Uterus (tissue), 3 donors: ENCODE measurements at regions not wholly inside any gene's neighbourhood (a gene's known extent, or its start where the extent isn't known, plus 50 kb on each side); places are given as distances from the start of the nearest gene placed in this dataset.

ENCODE experiments used
- DNase-seq, 2 donors: peaks; one replicate each; pipeline ENCODE4 v3.0.0-alpha.2; 2019 to 2020
- H3K27ac ChIP-seq, 2 donors: fragments of 200-600 bp; sonication (generic); 1 replicate in 1 of 2; 2 replicates in 1 of 2; pipeline ENCODE4 v1.5.1; 2016 to 2018
- H3K27me3 ChIP-seq, 2 donors: fragments of 200-600 bp; sonication (generic); one replicate each; pipeline ENCODE4 v1.5.1; 2018 to 2019; ENCODE audit warnings: control low read depth in 1 of 2
- H3K36me3 ChIP-seq, 2 donors: fragments of 200-600 bp; sonication (generic); one replicate each; pipeline ENCODE4 v1.5.1; 2019; ENCODE audit warnings: control low read depth in 1 of 2
- H3K4me1 ChIP-seq, 2 donors: fragments of 200-600 bp; sonication (generic); one replicate each; pipeline ENCODE4 v1.5.1; 2018 to 2019; ENCODE audit warnings: control low read depth in 1 of 2
- H3K4me3 ChIP-seq, 2 donors: fragments of 200-600 bp; sonication (generic); 1 replicate in 1 of 2; 2 replicates in 1 of 2; pipeline ENCODE4 v1.5.1; 2018 to 2019; ENCODE audit warnings: mild to moderate bottlenecking in 1 of 2
- H3K9me3 ChIP-seq, 2 donors: fragments of 200-600 bp; sonication (generic); one replicate each; pipeline ENCODE4 v1.5.1; 2019; ENCODE audit warnings: control low read depth in 1 of 2
- CTCF ChIP-seq, 4 experiments: fragments of 200-600 bp in 2 of 4; fragments of 450-650 bp in 2 of 4; sonication (generic) in 2 of 4; IDR thresholded peaks; one replicate each; pipeline ENCODE4 v1.5.1; 2016 to 2019; ENCODE audit warnings: antibody characterized with exemption in 4 of 4, mild to moderate bottlenecking in 2 of 4, moderate library complexity in 1 of 4
- POLR2A ChIP-seq, 2 donors: fragments of 450-650 bp; IDR thresholded peaks; one replicate each; pipeline ENCODE4 v1.6.1; 2016; ENCODE audit warnings: antibody characterized with exemption in 2 of 2, mild to moderate bottlenecking in 1 of 2, moderate library complexity in 1 of 2
- intact Hi-C: fragments of 100-400 bp; cut with DNase I; formaldehyde crosslinking; loops from one replicate; pipeline ENCODE4 v1.15.1; 2023; ENCODE audit warnings: low total_unique reads
- donor health status: DM: yes; HTN: yes; CAD: no.

GRCh38 chr5:175045820-175046219, 321.4 kb downstream of the MSX2 start:
- H3K4me1 ChIP-seq = no peaks in the 10 kb centered on the region
- intact Hi-C loops = no loop called here
- DNase-seq = no peak
- H3K27ac ChIP-seq = no peak overlapping the region
- H3K27me3 ChIP-seq = no peaks in the 10 kb centered on the region
- H3K9me3 ChIP-seq = no peaks in the 10 kb centered on the region
- H3K4me3 ChIP-seq = no peak overlapping the region
- TF ChIP-seq CTCF (IDR thresholded peaks at IDR 0.05) = no peak
- no peak for TF ChIP-seq POLR2A (IDR thresholded peaks at IDR 0.05)
- no peaks in the 10 kb centered on the region for H3K36me3 ChIP-seq

GRCh38 chr5:175037820-175038219, 313.4 kb downstream of the MSX2 start:
- Histone ChIP-seq H3K27ac (no peak overlapping the region), H3K4me1 (no peaks in the 10 kb centered on the region), H3K9me3 (no peaks in the 10 kb centered on the region), H3K36me3 (no peaks in the 10 kb centered on the region), H3K4me3 (no peak overlapping the region), H3K27me3 (no peaks in the 10 kb centered on the region)
- DNase-seq = no peak
- intact Hi-C loops = no loop called here
- TF ChIP-seq CTCF (IDR thresholded peaks at IDR 0.05) (no peak), POLR2A (IDR thresholded peaks at IDR 0.05) (no peak)

GRCh38 chr5:175035882-175036533, 311.6 kb downstream of the MSX2 start:
- no peak for TF ChIP-seq CTCF (IDR thresholded peaks at IDR 0.05)
- no peak for TF ChIP-seq POLR2A (IDR thresholded peaks at IDR 0.05)
- DNase-seq = no peak
- Histone ChIP-seq H3K27ac (no peak overlapping the region), H3K9me3 (no peaks in the 10 kb centered on the region), H3K36me3 (no peaks in the 10 kb centered on the region), H3K4me3 (no peak overlapping the region), H3K4me1 (no peaks in the 10 kb centered on the region), H3K27me3 (no peaks in the 10 kb centered on the region)
- intact Hi-C loops = no loop called here

GRCh38 chr5:175034924-175035323, 310.5 kb downstream of the MSX2 start:
- Histone ChIP-seq H3K4me1 (no peaks in the 10 kb centered on the region), H3K27me3 (no peaks in the 10 kb centered on the region)
- intact Hi-C loops = no loop called here

GRCh38 chr5:175032741-175033151, 308.4 kb downstream of the MSX2 start:
- no peak for DNase-seq
- Histone ChIP-seq H3K9me3 (no peaks in the 10 kb centered on the region), H3K36me3 (no peaks in the 10 kb centered on the region), H3K27ac (no peak overlapping the region), H3K4me3 (no peak overlapping the region), H3K27me3 (no peaks in the 10 kb centered on the region), H3K4me1 (no peaks in the 10 kb centered on the region)
- intact Hi-C loops = no loop called here
- no peak for TF ChIP-seq CTCF (IDR thresholded peaks at IDR 0.05)
- no peak for TF ChIP-seq POLR2A (IDR thresholded peaks at IDR 0.05)

More at GRCh38 chr5:175034924-175035323, 310.5 kb downstream of the MSX2 start:
- Histone ChIP-seq H3K9me3 (no peaks in the 10 kb centered on the region), H3K27ac (no peak overlapping the region), H3K4me3 (no peak overlapping the region), H3K36me3 (no peaks in the 10 kb centered on the region)
- no peak for TF ChIP-seq POLR2A (IDR thresholded peaks at IDR 0.05)
- no peak for TF ChIP-seq CTCF (IDR thresholded peaks at IDR 0.05)
- no peak for DNase-seq
